ENCODE measurements at regions not wholly inside any gene's neighbourhood (a gene's known extent, or its start where the extent isn't known, plus 50 kb on each side); places are given as distances from the start of the nearest gene placed in this dataset.

DNA sequence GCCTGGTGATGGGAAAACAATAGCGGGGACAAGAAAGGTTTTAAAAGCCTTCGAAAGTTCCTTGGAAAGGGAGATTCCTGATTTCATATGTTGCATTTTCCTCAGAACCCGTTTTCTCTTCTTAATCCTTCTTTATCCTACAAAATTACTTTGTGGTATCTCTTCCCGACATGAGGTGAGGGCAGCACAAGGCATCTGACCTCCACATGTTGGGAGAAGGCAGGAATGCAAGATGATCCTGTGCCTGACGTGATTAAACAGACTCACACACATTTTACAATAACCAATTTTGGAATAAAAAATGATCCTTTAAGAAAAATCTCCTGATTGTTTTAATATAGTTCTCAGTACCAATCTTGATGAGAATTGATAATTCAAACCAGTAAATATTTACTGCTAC, 153.3 kb upstream of the MKLN1 start:
- Histone ChIP-seq H3K9ac (replicated peaks; ENCODE audit: extremely low read depth, insufficient read depth, low read length) (no peak overlapping the region), H3K9me3 (replicated peaks; ENCODE audit: control insufficient read depth, insufficient read depth, low read length) (no peaks in the 10 kb centered on the region), H3K4me1 (ENCODE audit: control insufficient read depth, extremely low read depth, insufficient read depth, low read length) (no peaks in the 10 kb centered on the region), H3K9me1 (replicated peaks; ENCODE audit: control insufficient read depth, extremely low read depth, insufficient read depth, low read length) (no peaks in the 10 kb centered on the region), H3K27me3 (ENCODE audit: control insufficient read depth in 2 of 2, insufficient read depth in 2 of 2, low read length in 2 of 2) (no peaks in the 10 kb centered on the region), H4K20me1 (replicated peaks; ENCODE audit: control insufficient read depth, extremely low read depth, insufficient read depth, low read length) (no peaks in the 10 kb centered on the region), H2AFZ (ENCODE audit: low read depth, low read length) (no peak overlapping the region), H3K4me3 (replicated peaks in 1 of 3; ENCODE audit: insufficient read depth in 1 of 3, low read depth in 1 of 3, low read length in 3 of 3) (no peak overlapping the region), H3K27ac (ENCODE audit: insufficient read depth, low read depth, low read length) (no peak overlapping the region), H3K79me2 (ENCODE audit: control insufficient read depth, insufficient read depth, low read length) (no peaks in the 10 kb centered on the region), H3K36me3 (ENCODE audit: control insufficient read depth in 2 of 2, extremely low read depth in 1 of 2, insufficient read depth in 2 of 2, low read length in 2 of 2) (no peaks in the 10 kb centered on the region), H3K4me2 (ENCODE audit: insufficient read depth, low read length) (no peak overlapping the region)
- intact Hi-C loops (cut with micrococcal nuclease) (no loop called here), dilution Hi-C loops (cut with MboI; ENCODE audit: extremely low pct_ligation_motif_present, low sequenced_read_pairs) (no loop called here)
- ChIA-PET CTCF (no interaction called here), POLR2A (no interaction called here)
- TF ChIP-seq GATA2 (IDR thresholded peaks at IDR 0.05; ENCODE audit: insufficient read depth, insufficient read length, low read depth, low read length) (no peak), EZH2 (IDR thresholded peaks at IDR 0.05; ENCODE audit: borderline replicate concordance, low read depth, low read length, severe bottlenecking) (no peak), JUN (IDR thresholded peaks at IDR 0.05; ENCODE audit: borderline replicate concordance, insufficient read depth, insufficient read length, low read depth) (no peak), POLR2A (IDR thresholded peaks at IDR 0.05; ENCODE audit: low read depth, low read length) (no peak), MYC (IDR thresholded peaks at IDR 0.05; ENCODE audit: low read depth, low read length) (no peak), POLR2AphosphoS5 (IDR thresholded peaks at IDR 0.05; ENCODE audit: insufficient read depth, low read depth, low read length) (no peak), CTCF (IDR thresholded peaks at IDR 0.05; ENCODE audit: extremely low read depth in 1 of 2, insufficient read depth in 1 of 2, low read depth in 1 of 2, low read length in 2 of 2) (no peak), FOS (IDR thresholded peaks at IDR 0.05; ENCODE audit: borderline replicate concordance, insufficient read depth, low read length) (no peak)
- TF ChIP-seq, protein P1, sequence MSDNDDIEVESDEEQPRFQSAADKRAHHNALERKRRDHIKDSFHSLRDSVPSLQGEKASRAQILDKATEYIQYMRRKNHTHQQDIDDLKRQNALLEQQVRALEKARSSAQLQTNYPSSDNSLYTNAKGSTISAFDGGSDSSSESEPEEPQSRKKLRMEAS (IDR thresholded peaks at IDR 0.05; ENCODE audit: insufficient read depth, insufficient read length) = no peak
- DNase-seq (ENCODE audit: low read depth, low spot score) (no peak), FAIRE-seq (no peak)
- BruUV-seq (replicated peaks) = no TSS peak
